HG03460 (cell line): ENCODE measurements at regions not wholly inside any gene's neighbourhood (a gene's known extent, or its start where the extent isn't known, plus 50 kb on each side); places are given as distances from the start of the nearest gene placed in this dataset.
"Not testable (repeated sequence)": the region's sequence is repeated elsewhere in the genome, so short reads cannot be mapped to it uniquely, and the experiment has no call there.

Experiments used
- ATAC-seq: cut with Tn5 transposase; IDR thresholded peaks from one replicate; pipeline ENCODE4 v1.9.1; 2021; ENCODE audit not compliant: unreplicated experiment

- ATAC-seq, result not testable (repeated sequence)
Observed at GRCh38 chr5:108532129-108532445, 150.2 kb upstream of the FBXL17 start.

GRCh38 chr5:108531367-108532128 is 149.7 kb upstream of the FBXL17 start:
- ATAC-seq, result no peak

- no peak for ATAC-seq
Observed at GRCh38 chr5:108530706-108531105, 148.8 kb upstream of the FBXL17 start.

GRCh38 chr5:108529381-108529780 is 147.5 kb upstream of the FBXL17 start:
- ATAC-seq, result no peak

GRCh38 chr5:108528655-108529054 is 146.8 kb upstream of the FBXL17 start:
- no peak for ATAC-seq

GRCh38 chr5:108524564-108524963 is 142.7 kb upstream of the FBXL17 start:
- no peak for ATAC-seq

GRCh38 chr5:108523360-108523759 is 141.5 kb upstream of the FBXL17 start:
- ATAC-seq, result no peak

- peak; percentile 68 for ATAC-seq
Observed at GRCh38 chr5:108521841-108522506, 140.1 kb upstream of the FBXL17 start.

GRCh38 chr5:108521011-108521700 is 139.3 kb upstream of the FBXL17 start:
- ATAC-seq, result peak; percentile 89

- ATAC-seq, result no peak
Observed at GRCh38 chr5:108516785-108517184, 134.9 kb upstream of the FBXL17 start.

GRCh38 chr5:108515517-108516105 is 133.7 kb upstream of the FBXL17 start:
- ATAC-seq, result no peak

- no peak for ATAC-seq
Observed at GRCh38 chr5:108508979-108509378, 127.1 kb upstream of the FBXL17 start.

- no peak for ATAC-seq
Observed at GRCh38 chr5:108507631-108508030, 125.7 kb upstream of the FBXL17 start.

- no peak for ATAC-seq
Observed at GRCh38 chr5:108505608-108506007, 123.7 kb upstream of the FBXL17 start.

- no peak for ATAC-seq
Observed at GRCh38 chr5:108504974-108505373, 123.1 kb upstream of the FBXL17 start.

- ATAC-seq, result no peak
Observed at GRCh38 chr5:108503986-108504385, 122.1 kb upstream of the FBXL17 start.

GRCh38 chr5:108495615-108496014 is 113.7 kb upstream of the FBXL17 start:
- not testable (repeated sequence) for ATAC-seq

GRCh38 chr5:108487951-108488350 is 106.1 kb upstream of the FBXL17 start:
- ATAC-seq, result no peak

GRCh38 chr5:108484035-108484434 is 102.1 kb upstream of the FBXL17 start:
- ATAC-seq, result no peak

- ATAC-seq, result no peak
Observed at GRCh38 chr5:108481355-108481931, 99.5 kb upstream of the FBXL17 start.

- ATAC-seq, result no peak
Observed at GRCh38 chr5:108472237-108472636, 90.3 kb upstream of the FBXL17 start.
